Hepatocyte (in vitro differentiated cells): ENCODE measurements at regions not wholly inside any gene's neighbourhood (a gene's known extent, or its start where the extent isn't known, plus 50 kb on each side); places are given as distances from the start of the nearest gene placed in this dataset.

Source experiments
- EZH2 ChIP-seq: fragments of 200-600 bp; sonication (generic); IDR thresholded peaks from 2 replicates; pipeline ENCODE4 v1.6.1; 2016; ENCODE audit warnings: antibody characterized with exemption, mild to moderate bottlenecking, borderline replicate concordance
- EZH2phosphoT487 ChIP-seq: fragments of 200-600 bp; sonication (generic); IDR thresholded peaks from one replicate; pipeline ENCODE4 v1.6.1; 2018; ENCODE audit warnings: antibody characterized with exemption, mild to moderate bottlenecking, low read depth, moderate library complexity; ENCODE audit not compliant: unreplicated experiment, severe bottlenecking
- TF ChIP-seq, protein P1 (sequence below): fragments of 200-600 bp; sonication (generic); IDR thresholded peaks from 2 replicates; pipeline ENCODE4 v1.5.1; 2016; ENCODE audit warnings: antibody characterized with exemption, mild to moderate bottlenecking; ENCODE audit not compliant: poor library complexity

DNA sequence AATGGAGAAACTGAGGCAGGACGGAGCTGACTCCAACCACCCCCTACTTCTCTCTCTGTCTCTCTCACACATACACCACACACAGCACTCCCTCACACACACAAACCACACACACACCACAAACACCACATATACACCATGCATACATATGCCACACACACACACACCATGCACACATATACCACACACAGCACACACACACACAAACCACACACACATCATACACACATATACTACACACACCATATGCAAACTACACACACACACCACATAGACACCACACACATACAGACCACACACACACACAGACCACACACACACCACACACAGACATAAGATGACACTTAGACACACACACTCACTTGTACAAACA lies 94.3 kb downstream of the RIPK4 start:
- TF ChIP-seq, protein P1, sequence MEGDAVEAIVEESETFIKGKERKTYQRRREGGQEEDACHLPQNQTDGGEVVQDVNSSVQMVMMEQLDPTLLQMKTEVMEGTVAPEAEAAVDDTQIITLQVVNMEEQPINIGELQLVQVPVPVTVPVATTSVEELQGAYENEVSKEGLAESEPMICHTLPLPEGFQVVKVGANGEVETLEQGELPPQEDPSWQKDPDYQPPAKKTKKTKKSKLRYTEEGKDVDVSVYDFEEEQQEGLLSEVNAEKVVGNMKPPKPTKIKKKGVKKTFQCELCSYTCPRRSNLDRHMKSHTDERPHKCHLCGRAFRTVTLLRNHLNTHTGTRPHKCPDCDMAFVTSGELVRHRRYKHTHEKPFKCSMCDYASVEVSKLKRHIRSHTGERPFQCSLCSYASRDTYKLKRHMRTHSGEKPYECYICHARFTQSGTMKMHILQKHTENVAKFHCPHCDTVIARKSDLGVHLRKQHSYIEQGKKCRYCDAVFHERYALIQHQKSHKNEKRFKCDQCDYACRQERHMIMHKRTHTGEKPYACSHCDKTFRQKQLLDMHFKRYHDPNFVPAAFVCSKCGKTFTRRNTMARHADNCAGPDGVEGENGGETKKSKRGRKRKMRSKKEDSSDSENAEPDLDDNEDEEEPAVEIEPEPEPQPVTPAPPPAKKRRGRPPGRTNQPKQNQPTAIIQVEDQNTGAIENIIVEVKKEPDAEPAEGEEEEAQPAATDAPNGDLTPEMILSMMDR, result no peak
- TF ChIP-seq EZH2 (no peak), EZH2phosphoT487 (no peak)
